ENCODE measurements at regions not wholly inside any gene's neighbourhood (a gene's known extent, or its start where the extent isn't known, plus 50 kb on each side); places are given as distances from the start of the nearest gene placed in this dataset.
A peak's percentile ranks its signal among the peaks of the same experiment; 100 is the strongest.

DNA sequence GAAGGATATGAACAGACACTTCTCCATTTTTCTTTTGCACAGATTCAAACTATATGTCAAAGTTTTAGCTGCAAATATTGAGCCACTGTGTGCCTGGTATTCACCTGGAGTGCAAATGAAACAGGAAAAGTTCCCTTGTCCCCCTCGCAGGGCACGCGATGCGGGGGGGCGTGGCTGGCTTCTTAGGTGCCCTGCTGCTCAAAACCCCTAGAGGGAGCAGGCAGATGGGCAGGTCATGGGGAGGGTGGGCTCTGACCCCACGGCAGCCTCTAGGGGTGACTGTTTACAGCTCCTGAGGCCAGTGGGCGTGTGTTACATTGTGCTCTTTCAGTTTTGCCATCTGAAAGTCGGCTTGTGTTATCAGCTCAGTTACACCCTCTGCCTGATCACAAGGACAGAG is 931.2 kb upstream of the B3GALT2 start (continued):
- TF ChIP-seq PATZ1 (CRISPR knock-in tag; IDR thresholded peaks at IDR 0.05; ENCODE audit: borderline replicate concordance) (no peak), ZFP30 (CRISPR knock-in tag; IDR thresholded peaks at IDR 0.05) (no peak), POU6F1 (CRISPR knock-in tag; IDR thresholded peaks at IDR 0.05; ENCODE audit: borderline replicate concordance, low read depth) (no peak), GLIS3 (CRISPR knock-in tag; IDR thresholded peaks at IDR 0.05) (no peak), CSDC2 (CRISPR knock-in tag; IDR thresholded peaks at IDR 0.05) (no peak), OSR1 (CRISPR knock-in tag; IDR thresholded peaks at IDR 0.05) (no peak)

GRCh38 chr1:194114288-194114687 is 927.9 kb upstream of the B3GALT2 start:
- TF ChIP-seq ISL1 (CRISPR knock-in tag; IDR thresholded peaks at IDR 0.05), result no peak
- TF ChIP-seq ESRRG (CRISPR knock-in tag; IDR thresholded peaks at IDR 0.05), result no peak
- TF ChIP-seq PATZ1 (CRISPR knock-in tag; IDR thresholded peaks at IDR 0.05; ENCODE audit: borderline replicate concordance), result no peak
- TF ChIP-seq CSRNP3 (CRISPR knock-in tag; IDR thresholded peaks at IDR 0.05), result no peak
- no peak for TF ChIP-seq RARB (CRISPR knock-in tag; IDR thresholded peaks at IDR 0.05)
- no peak for TF ChIP-seq ZC3H10 (CRISPR knock-in tag; IDR thresholded peaks at IDR 0.05)
- TF ChIP-seq SNAI2 (CRISPR knock-in tag; IDR thresholded peaks at IDR 0.05), result no peak
- TF ChIP-seq TOX (CRISPR knock-in tag; IDR thresholded peaks at IDR 0.05; ENCODE audit: borderline replicate concordance), result no peak
- no peak for TF ChIP-seq TCF4 (CRISPR knock-in tag; IDR thresholded peaks at IDR 0.05; ENCODE audit: borderline replicate concordance)
- no peak for TF ChIP-seq CSDC2 (CRISPR knock-in tag; IDR thresholded peaks at IDR 0.05)
- TF ChIP-seq PPARA (CRISPR knock-in tag; IDR thresholded peaks at IDR 0.05; ENCODE audit: borderline replicate concordance), result no peak
- no peak for TF ChIP-seq GLIS3 (CRISPR knock-in tag; IDR thresholded peaks at IDR 0.05)
- no peak for TF ChIP-seq POU6F1 (CRISPR knock-in tag; IDR thresholded peaks at IDR 0.05; ENCODE audit: borderline replicate concordance, low read depth)
- no peak for TF ChIP-seq ARNTL (CRISPR knock-in tag; IDR thresholded peaks at IDR 0.05; ENCODE audit: borderline replicate concordance, low read depth)
- TF ChIP-seq ZFP3 (CRISPR knock-in tag; IDR thresholded peaks at IDR 0.05), result no peak
- TF ChIP-seq ZNF8 (CRISPR knock-in tag; IDR thresholded peaks at IDR 0.05), result no peak
- TF ChIP-seq ZFP30 (CRISPR knock-in tag; IDR thresholded peaks at IDR 0.05), result no peak
- TF ChIP-seq ZNF565 (CRISPR knock-in tag; conservative IDR thresholded peaks at IDR 0.05; ENCODE audit: low read depth), result no peak
- peak; percentile 69 for ATAC-seq

DNA sequence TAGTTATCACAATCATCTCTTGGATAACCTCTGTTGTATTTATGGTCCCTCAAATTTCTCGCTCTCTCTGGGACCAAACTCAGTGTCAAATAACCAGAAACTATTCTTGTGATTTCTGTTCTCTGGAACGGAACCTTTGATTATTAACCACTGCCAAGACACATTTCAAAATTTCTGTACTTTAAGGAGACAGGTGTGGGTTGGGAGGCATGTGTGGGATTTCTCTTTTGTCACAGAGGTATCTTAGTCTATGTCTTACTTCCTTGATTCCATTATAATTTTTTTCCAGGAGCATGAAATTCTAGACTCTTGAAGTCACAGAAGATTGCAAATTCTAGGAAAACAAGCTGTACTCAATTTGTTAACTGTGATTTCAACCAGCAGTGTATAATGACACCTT is 919.0 kb upstream of the B3GALT2 start:
- no peak for ATAC-seq
- TF ChIP-seq CREB5 (CRISPR knock-in tag; IDR thresholded peaks at IDR 0.05; ENCODE audit: low read depth), result no peak
- TF ChIP-seq CSRNP3 (CRISPR knock-in tag; IDR thresholded peaks at IDR 0.05), result no peak
- no peak for TF ChIP-seq BACH2 (CRISPR knock-in tag; IDR thresholded peaks at IDR 0.05; ENCODE audit: borderline replicate concordance)
- TF ChIP-seq PPARA (CRISPR knock-in tag; IDR thresholded peaks at IDR 0.05; ENCODE audit: borderline replicate concordance), result no peak
